HepG2 (cell line): ENCODE measurements at regions not wholly inside any gene's neighbourhood (a gene's known extent, or its start where the extent isn't known, plus 50 kb on each side); places are given as distances from the start of the nearest gene placed in this dataset.

Experiments
- ATAC-seq: fragments of 200-7000 bp; cut with Tn5 transposase; 3 replicates; pipeline ENCODE4 v1.9.1; 2020; ENCODE audit warnings: mild to moderate bottlenecking, moderate library complexity
- BruUV-seq: library from RNA; stranded (reverse); fragments of 400-500 nt; replicated peaks from 2 replicates; lab custom pipeline; 2021; lab: Mats Ljungman, UMichigan
- CTCF ChIA-PET: fragments of 300-600 bp; formaldehyde crosslinking; extraction: SDS; loops from one replicate; lab custom pipeline; 2021; ENCODE audit warnings: low total read pairs, inconsistent platforms, low intra/inter-chr PET ratio; lab: Yijun Ruan, JAX
- POLR2A ChIA-PET: fragments of 350-600 bp; sonication (Branson Sonifier 250); formaldehyde crosslinking; loops from one replicate; lab custom pipeline; 2020; ENCODE audit warnings: antibody characterized with exemption, inconsistent platforms; lab: Yijun Ruan, JAX
- DNase-seq: peaks from one replicate; pipeline ENCODE4 v3.0.0-alpha.2; 2015; ENCODE audit warnings: low spot score
- FAIRE-seq: peaks from 3 replicates; lab custom pipeline; 2011; peaks lifted over from hg19 to GRCh38; lab: Jason Lieb, UNC
- H2AFZ ChIP-seq: one replicate; pipeline ENCODE4 v1.6.1; 2011; ENCODE audit warnings: low read length, inconsistent platforms
- H3K27ac ChIP-seq: fragments of 300-600 bp; 3 replicates; pipeline ENCODE4 v1.8.0; 2011; ENCODE audit warnings: mixed run types, mild to moderate bottlenecking, mixed read lengths, low read length, inconsistent platforms; ENCODE audit not compliant: insufficient read depth; ENCODE audit errors: extremely low read length
- H3K27me3 ChIP-seq, 2 experiments: fragments of 200-600 bp in 1 of 2; 2 replicates in 1 of 2; 3 replicates in 1 of 2; pipeline versions ENCODE4 v1.6.0 to v1.8.0; 2011; ENCODE audit warnings: low read length in 2 of 2, mild to moderate bottlenecking in 2 of 2, moderate library complexity in 2 of 2, inconsistent platforms in 1 of 2; ENCODE audit not compliant: insufficient read depth in 2 of 2, control insufficient read depth in 1 of 2
- H3K36me3 ChIP-seq, 2 experiments: fragments of 200-600 bp in 1 of 2; replicated peaks in 1 of 2; 2 replicates in 1 of 2; 3 replicates in 1 of 2; pipeline versions ENCODE4 v1.5.1 to v1.8.0; 2011; ENCODE audit warnings: low read length in 2 of 2, inconsistent platforms in 1 of 2; ENCODE audit not compliant: insufficient read depth in 2 of 2, control insufficient read depth in 1 of 2
- H3K4me1 ChIP-seq: 2 replicates; pipeline ENCODE4 v1.5.1; 2012; ENCODE audit warnings: low read length, inconsistent platforms; ENCODE audit not compliant: insufficient read depth
- H3K4me2 ChIP-seq: 2 replicates; pipeline ENCODE4 v1.6.0; 2011; ENCODE audit warnings: low read depth, low read length, inconsistent platforms
- H3K4me3 ChIP-seq, 3 experiments: fragments of 200-600 bp in 1 of 3; sonication (generic), shearing (Covaris generic) in 1 of 3; replicated peaks in 1 of 3; 2 replicates each; pipeline ENCODE4 v1.5.1; 2011 to 2016; ENCODE audit warnings: low read length in 3 of 3, inconsistent platforms in 2 of 3, low read depth in 2 of 3, mild to moderate bottlenecking in 2 of 3, control low read depth in 1 of 3, mixed read lengths in 1 of 3; ENCODE audit not compliant: insufficient read depth in 1 of 3
- H3K79me2 ChIP-seq: one replicate; pipeline ENCODE4 v1.6.1; 2011; ENCODE audit warnings: low read length, inconsistent platforms; ENCODE audit not compliant: insufficient read depth
- H3K9ac ChIP-seq: 2 replicates; pipeline ENCODE4 v1.6.0; 2011; ENCODE audit warnings: mild to moderate bottlenecking, low read depth, low read length, inconsistent platforms; ENCODE audit not compliant: insufficient read depth
- H3K9me3 ChIP-seq: 2 replicates; pipeline ENCODE4 v1.5.1; 2012; ENCODE audit warnings: mild to moderate bottlenecking, low read length
- H4K20me1 ChIP-seq: 2 replicates; pipeline ENCODE4 v1.6.0; 2011; ENCODE audit warnings: inconsistent platforms, mild to moderate bottlenecking, low read length, moderate library complexity; ENCODE audit not compliant: insufficient read depth
- ARID3A ChIP-seq: IDR thresholded peaks from 2 replicates; pipeline ENCODE4 v1.6.1; 2012; ENCODE audit warnings: low read depth, low read length, improper control_type of control experiment
- ATF7-NPFF ChIP-seq: sonication (generic); formaldehyde crosslinking; IDR thresholded peaks from 2 replicates; pipeline ENCODE4 v1.8.1; 2023; ENCODE audit warnings: mild to moderate bottlenecking, low read depth, missing genetic modification reagents, moderate library complexity
- CEBPG ChIP-seq: IDR thresholded peaks from 2 replicates; pipeline ENCODE4 v1.6.1; 2016
- ETV6 ChIP-seq: sonication (generic); formaldehyde crosslinking; conservative IDR thresholded peaks from 2 replicates; pipeline ENCODE4 v1.4.0; 2020; ENCODE audit warnings: missing genetic modification reagents
- RCOR2 ChIP-seq: IDR thresholded peaks from 2 replicates; pipeline ENCODE4 v1.6.1; 2016; ENCODE audit warnings: missing biosample characterization, missing genetic modification reagents
- SOX6 ChIP-seq, 2 experiments: fragments of 450-650 bp in 1 of 2; sonication (generic) in 1 of 2; formaldehyde crosslinking in 1 of 2; IDR thresholded peaks; 2 replicates each; pipeline versions ENCODE4 v1.4.0 to v1.6.1; 2017 to 2020; ENCODE audit warnings: antibody characterized with exemption in 1 of 2, mild to moderate bottlenecking in 1 of 2, missing genetic modification reagents in 1 of 2
- TCF12 ChIP-seq, 2 experiments: fragments of 450-650 bp in 1 of 2; sonication (generic) in 1 of 2; formaldehyde crosslinking in 1 of 2; IDR thresholded peaks; 2 replicates each; pipeline versions ENCODE4 v1.6.1 to v1.8.0; 2017 to 2022; ENCODE audit warnings: antibody characterized with exemption in 1 of 2, mild to moderate bottlenecking in 1 of 2, missing genetic modification reagents in 1 of 2, moderate library complexity in 1 of 2
- ZNF503 ChIP-seq: sonication (generic); formaldehyde crosslinking; IDR thresholded peaks from 2 replicates; pipeline ENCODE4 v1.4.0; 2020; ENCODE audit warnings: missing genetic modification reagents
- ZNF773 ChIP-seq: sonication (generic); formaldehyde crosslinking; IDR thresholded peaks from 2 replicates; pipeline ENCODE4 v1.4.0; 2020; ENCODE audit warnings: missing genetic modification reagents, borderline replicate concordance
- ZNF790 ChIP-seq: sonication (generic); formaldehyde crosslinking; IDR thresholded peaks from 2 replicates; pipeline ENCODE4 v1.8.0; 2022; ENCODE audit warnings: missing genetic modification reagents, mild to moderate bottlenecking, borderline replicate concordance
- WGBS: methylation state at CpG from one replicate; pipeline ENCODE4 v1.1.6; 2017; ENCODE audit warnings: low lambda C conversion rate; 5-methylcytosine and 5-hydroxymethylcytosine counted together
- in situ Hi-C: cut with HindIII; loops from 2 replicates; pipeline ENCODE4 v1.10.0; 2017; ENCODE audit warnings: low pct_unique_long_range_greater_than_20kb; ENCODE audit not compliant: extremely low pct_ligation_motif_present
- intact Hi-C: fragments of 100-400 bp; cut with micrococcal nuclease; formaldehyde crosslinking; loops from one replicate; pipeline ENCODE4 v1.10.0; 2022; ENCODE audit not compliant: unreplicated experiment
- TF ChIP-seq, protein P1 (sequence below), 2 experiments: sonication (generic) in 1 of 2; formaldehyde crosslinking in 1 of 2; IDR thresholded peaks; 2 replicates each; pipeline versions ENCODE4 v1.5.1 to v1.6.1; 2011 to 2020; ENCODE audit warnings: borderline replicate concordance in 1 of 2, low read depth in 1 of 2, low read length in 1 of 2, mild to moderate bottlenecking in 1 of 2, missing genetic modification reagents in 1 of 2, moderate library complexity in 1 of 2
- TF ChIP-seq, protein P2 (sequence below): sonication (generic); formaldehyde crosslinking; IDR thresholded peaks from 2 replicates; pipeline ENCODE4 v1.4.0; 2020; ENCODE audit warnings: mild to moderate bottlenecking, missing genetic modification reagents

DNA sequence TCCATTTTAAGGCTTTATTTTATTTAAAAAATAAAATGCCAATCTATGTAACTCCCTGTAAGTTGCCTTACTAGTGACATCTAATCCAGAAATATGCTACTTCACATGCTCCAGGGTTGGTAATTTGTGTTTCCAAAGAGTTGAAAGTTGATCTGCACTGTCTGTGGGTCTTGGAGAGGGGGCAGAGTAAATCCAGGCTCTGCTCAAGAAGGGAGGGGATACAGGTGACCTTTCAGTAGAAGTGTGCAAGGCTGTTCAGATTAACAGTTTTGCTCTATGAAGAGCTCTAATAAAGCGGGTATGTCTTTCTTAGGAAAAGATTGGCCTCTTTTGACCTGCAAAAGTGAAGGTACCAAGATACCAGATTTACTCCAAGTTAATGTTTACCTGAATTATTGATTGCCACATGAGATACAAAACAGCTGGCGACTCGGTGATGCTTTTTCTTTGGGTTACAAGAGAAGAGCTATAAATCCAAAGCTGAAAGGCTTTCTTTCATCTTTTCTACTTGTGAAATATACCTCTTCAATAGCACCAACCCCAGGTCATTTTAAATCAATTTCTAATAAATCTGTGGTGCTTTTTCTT is 75.6 kb upstream of the FLRT2 start:
- Histone ChIP-seq H3K36me3 (no peaks in the 10 kb centered on the region), H3K9me3 (peaks cover 59% of the 10 kb centered on the region), H3K4me1 (peaks cover 7% of the 10 kb centered on the region; the same call in 1 of the 2 replicates), H3K4me3 (no peak overlapping the region), H3K79me2 (no peaks in the 10 kb centered on the region), H3K27me3 (no peaks in the 10 kb centered on the region), H3K9ac (no peak overlapping the region), H2AFZ (no peak overlapping the region), H3K4me2 (no peak overlapping the region), H3K27ac (no peak overlapping the region), H4K20me1 (no peaks in the 10 kb centered on the region)
- no TSS peak for BruUV-seq
- peak; percentile 75 for ATAC-seq
- CTCF ChIA-PET, result no interaction called here
- POLR2A ChIA-PET, result no interaction called here
- WGBS, result 0% methylated on average over 3 of the region's 3 CpGs
- no peak for DNase-seq
- intact Hi-C loops (loop anchor here (2.0 kb wide), 1 partner anchor 18 kb away; no protein-coding TSS in a partner anchor), in situ Hi-C loops (no loop called here)
- no peak for FAIRE-seq
- TF ChIP-seq ZNF790 (CRISPR knock-in tag) (no peak), RCOR2 (CRISPR knock-in tag) (0 out of 2 replicates have a peak, but pooled peaks have one; percentile 21), ZNF773 (CRISPR knock-in tag) (no peak), ATF7-NPFF (CRISPR knock-in tag) (no peak), ZNF503 (CRISPR knock-in tag) (no peak), ETV6 (CRISPR knock-in tag) (no peak), SOX6 (IDR thresholded peaks at IDR 0.05) (no peak), SOX6 (CRISPR knock-in tag; IDR thresholded peaks at IDR 0.05) (peak; percentile 31; the same call in 1 of the 2 replicates), ARID3A (peak; percentile 19; the same call in 1 of the 2 replicates), TCF12 (IDR thresholded peaks at IDR 0.05) (no peak), TCF12 (CRISPR knock-in tag; IDR thresholded peaks at IDR 0.05) (no peak), CEBPG (CRISPR knock-in tag) (no peak)
- TF ChIP-seq, protein P1, sequence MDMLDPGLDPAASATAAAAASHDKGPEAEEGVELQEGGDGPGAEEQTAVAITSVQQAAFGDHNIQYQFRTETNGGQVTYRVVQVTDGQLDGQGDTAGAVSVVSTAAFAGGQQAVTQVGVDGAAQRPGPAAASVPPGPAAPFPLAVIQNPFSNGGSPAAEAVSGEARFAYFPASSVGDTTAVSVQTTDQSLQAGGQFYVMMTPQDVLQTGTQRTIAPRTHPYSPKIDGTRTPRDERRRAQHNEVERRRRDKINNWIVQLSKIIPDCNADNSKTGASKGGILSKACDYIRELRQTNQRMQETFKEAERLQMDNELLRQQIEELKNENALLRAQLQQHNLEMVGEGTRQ (IDR thresholded peaks at IDR 0.05; ENCODE audit: low read depth, low read length), result no peak
- TF ChIP-seq, protein P1 (CRISPR knock-in tag; IDR thresholded peaks at IDR 0.05; ENCODE audit: borderline replicate concordance), result no peak
- TF ChIP-seq, protein P2, sequence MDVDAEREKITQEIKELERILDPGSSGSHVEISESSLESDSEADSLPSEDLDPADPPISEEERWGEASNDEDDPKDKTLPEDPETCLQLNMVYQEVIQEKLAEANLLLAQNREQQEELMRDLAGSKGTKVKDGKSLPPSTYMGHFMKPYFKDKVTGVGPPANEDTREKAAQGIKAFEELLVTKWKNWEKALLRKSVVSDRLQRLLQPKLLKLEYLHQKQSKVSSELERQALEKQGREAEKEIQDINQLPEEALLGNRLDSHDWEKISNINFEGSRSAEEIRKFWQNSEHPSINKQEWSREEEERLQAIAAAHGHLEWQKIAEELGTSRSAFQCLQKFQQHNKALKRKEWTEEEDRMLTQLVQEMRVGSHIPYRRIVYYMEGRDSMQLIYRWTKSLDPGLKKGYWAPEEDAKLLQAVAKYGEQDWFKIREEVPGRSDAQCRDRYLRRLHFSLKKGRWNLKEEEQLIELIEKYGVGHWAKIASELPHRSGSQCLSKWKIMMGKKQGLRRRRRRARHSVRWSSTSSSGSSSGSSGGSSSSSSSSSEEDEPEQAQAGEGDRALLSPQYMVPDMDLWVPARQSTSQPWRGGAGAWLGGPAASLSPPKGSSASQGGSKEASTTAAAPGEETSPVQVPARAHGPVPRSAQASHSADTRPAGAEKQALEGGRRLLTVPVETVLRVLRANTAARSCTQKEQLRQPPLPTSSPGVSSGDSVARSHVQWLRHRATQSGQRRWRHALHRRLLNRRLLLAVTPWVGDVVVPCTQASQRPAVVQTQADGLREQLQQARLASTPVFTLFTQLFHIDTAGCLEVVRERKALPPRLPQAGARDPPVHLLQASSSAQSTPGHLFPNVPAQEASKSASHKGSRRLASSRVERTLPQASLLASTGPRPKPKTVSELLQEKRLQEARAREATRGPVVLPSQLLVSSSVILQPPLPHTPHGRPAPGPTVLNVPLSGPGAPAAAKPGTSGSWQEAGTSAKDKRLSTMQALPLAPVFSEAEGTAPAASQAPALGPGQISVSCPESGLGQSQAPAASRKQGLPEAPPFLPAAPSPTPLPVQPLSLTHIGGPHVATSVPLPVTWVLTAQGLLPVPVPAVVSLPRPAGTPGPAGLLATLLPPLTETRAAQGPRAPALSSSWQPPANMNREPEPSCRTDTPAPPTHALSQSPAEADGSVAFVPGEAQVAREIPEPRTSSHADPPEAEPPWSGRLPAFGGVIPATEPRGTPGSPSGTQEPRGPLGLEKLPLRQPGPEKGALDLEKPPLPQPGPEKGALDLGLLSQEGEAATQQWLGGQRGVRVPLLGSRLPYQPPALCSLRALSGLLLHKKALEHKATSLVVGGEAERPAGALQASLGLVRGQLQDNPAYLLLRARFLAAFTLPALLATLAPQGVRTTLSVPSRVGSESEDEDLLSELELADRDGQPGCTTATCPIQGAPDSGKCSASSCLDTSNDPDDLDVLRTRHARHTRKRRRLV, result no peak
